Psoas muscle (tissue), 7 donors: ENCODE measurements at regions not wholly inside any gene's neighbourhood (a gene's known extent, or its start where the extent isn't known, plus 50 kb on each side); places are given as distances from the start of the nearest gene placed in this dataset.
"Not testable (repeated sequence)": the region's sequence is repeated elsewhere in the genome, so short reads cannot be mapped to it uniquely, and the experiment has no call there.

ENCODE experiments used
- ATAC-seq, 4 donors: fragments of 200-7000 bp; cut with Tn5 transposase; one replicate each; pipeline ENCODE4 v1.9.1; 2020; ENCODE audit warnings: moderate library complexity in 3 of 4, mild to moderate bottlenecking in 2 of 4
- DNase-seq, 2 donors: peaks; one replicate each; pipeline ENCODE4 v3.0.0-alpha.2; 2020
- H3K27ac ChIP-seq: fragments of 200-600 bp; one replicate; pipeline ENCODE4 v1.8.0; 2022
- H3K27me3 ChIP-seq, 3 donors: fragments of 200-600 bp in 1 of 3; one replicate each; pipeline versions ENCODE4 v1.6.1 to v1.8.0; 2013 to 2022; ENCODE audit warnings: low read length in 2 of 3, mild to moderate bottlenecking in 2 of 3, moderate library complexity in 1 of 3; ENCODE audit not compliant: insufficient read depth in 3 of 3
- H3K36me3 ChIP-seq, 2 donors: fragments of 200-600 bp in 1 of 2; one replicate each; pipeline versions ENCODE4 v1.6.1 to v1.8.0; 2013 to 2022; ENCODE audit warnings: low read depth in 1 of 2, mild to moderate bottlenecking in 1 of 2, moderate library complexity in 1 of 2; ENCODE audit not compliant: insufficient read depth in 1 of 2
- H3K4me1 ChIP-seq: fragments of 200-600 bp; one replicate; pipeline ENCODE4 v1.8.0; 2022
- H3K4me3 ChIP-seq: fragments of 200-600 bp; one replicate; pipeline ENCODE4 v1.8.0; 2022; ENCODE audit warnings: mild to moderate bottlenecking
- H3K9me3 ChIP-seq: fragments of 200-600 bp; one replicate; pipeline ENCODE4 v1.8.0; 2022
- CTCF ChIP-seq: fragments of 200-600 bp; IDR thresholded peaks from one replicate; pipeline ENCODE4 v1.8.0; 2022; ENCODE audit warnings: antibody characterized with exemption
- WGBS, 3 donors: extraction: QIAGEN DNeasy Blood & Tissue Kit; methylation state at CpG; one replicate each; pipeline versions ENCODE4 v1.1.6 to v1.1.7; 2013; 5-methylcytosine and 5-hydroxymethylcytosine counted together
- intact Hi-C, 2 donors: fragments of 100-400 bp; cut with DNase I; formaldehyde crosslinking; loops; one replicate each; pipeline versions ENCODE4 v1.11.0 to v1.14.2; 2022
- donor health status: healthy with polysubstance abuse.
- donor health status: DM: no; HTN: no; CAD: no; lungs with moderate emphysema.
- donor health status: Bipolar disorder and iron deficiency.
- donor health status: healthy.
- donor health status: DM: yes; HTN: yes; CAD: no.
- donor health status: DM: no; HTN: no; CAD: no.
- donor health status: DM: yes; HTN: yes; CAD: no.

GRCh38 chr21:20463362-20463761 lies 534.8 kb upstream of the NCAM2 start:
- no peak for TF ChIP-seq CTCF
- Histone ChIP-seq H3K36me3 (no peaks in the 10 kb centered on the region), H3K27ac (no peak overlapping the region), H3K4me3 (no peak overlapping the region), H3K9me3 (no peaks in the 10 kb centered on the region), H3K27me3 (no peaks in the 10 kb centered on the region), H3K4me1 (no peaks in the 10 kb centered on the region)
- ATAC-seq (no peak), DNase-seq (no peak)
- intact Hi-C loops, result no loop called here

- intact Hi-C loops, result no loop called here
- no peak overlapping the region for H3K4me3 ChIP-seq
- no peaks in the 10 kb centered on the region for H3K4me1 ChIP-seq
- no peaks in the 10 kb centered on the region for H3K27me3 ChIP-seq
- H3K9me3 ChIP-seq, result no peaks in the 10 kb centered on the region
- no peak overlapping the region for H3K27ac ChIP-seq
- TF ChIP-seq CTCF, result no peak
- 81 to 86% (median 85%) methylated on average over 4 of the region's 4 CpGs for WGBS, 3 donors
- DNase-seq (no peak), ATAC-seq (no peak)
- no peaks in the 10 kb centered on the region for H3K36me3 ChIP-seq
Observed at GRCh38 chr21:20469361-20469760, 528.8 kb upstream of the NCAM2 start.

GRCh38 chr21:20486303-20486702 lies 511.9 kb upstream of the NCAM2 start:
- H3K9me3 ChIP-seq, result no peaks in the 10 kb centered on the region
- no peak overlapping the region for H3K27ac ChIP-seq
- DNase-seq (no peak), ATAC-seq (no peak)
- no peaks in the 10 kb centered on the region for H3K4me1 ChIP-seq
- intact Hi-C loops, result no loop called here
- no peaks in the 10 kb centered on the region for H3K36me3 ChIP-seq
- no peaks in the 10 kb centered on the region for H3K27me3 ChIP-seq
- TF ChIP-seq CTCF, result no peak
- no peak overlapping the region for H3K4me3 ChIP-seq

- H3K36me3 ChIP-seq, intact Hi-C loops, H3K9me3 ChIP-seq, DNase-seq, H3K4me3 ChIP-seq, H3K4me1 ChIP-seq, H3K27me3 ChIP-seq, H3K27ac ChIP-seq, ATAC-seq: not testable (repeated sequence)
- WGBS, 3 donors, result 63 to 70% (median 64%) methylated on average over 3 of the region's 3 CpGs
Observed at GRCh38 chr21:20502915-20503314, 495.3 kb upstream of the NCAM2 start.

- Histone ChIP-seq H3K4me1 (no peaks in the 10 kb centered on the region), H3K27me3 (no peaks in the 10 kb centered on the region), H3K9me3 (no peaks in the 10 kb centered on the region), H3K36me3 (no peaks in the 10 kb centered on the region), H3K27ac (no peak overlapping the region), H3K4me3 (no peak overlapping the region)
- TF ChIP-seq CTCF, result no peak
- DNase-seq (no peak), ATAC-seq (no peak)
- intact Hi-C loops, result no loop called here
- WGBS, 3 donors, result 84 to 97% (median 92%) methylated on average over 5 of the region's 5 CpGs
Observed at GRCh38 chr21:20507783-20508182, 490.4 kb upstream of the NCAM2 start.
